ENCODE measurements at regions not wholly inside any gene's neighbourhood (a gene's known extent, or its start where the extent isn't known, plus 50 kb on each side); places are given as distances from the start of the nearest gene placed in this dataset.
"Not testable (repeated sequence)": the region's sequence is repeated elsewhere in the genome, so short reads cannot be mapped to it uniquely, and the experiment has no call there.

DNA sequence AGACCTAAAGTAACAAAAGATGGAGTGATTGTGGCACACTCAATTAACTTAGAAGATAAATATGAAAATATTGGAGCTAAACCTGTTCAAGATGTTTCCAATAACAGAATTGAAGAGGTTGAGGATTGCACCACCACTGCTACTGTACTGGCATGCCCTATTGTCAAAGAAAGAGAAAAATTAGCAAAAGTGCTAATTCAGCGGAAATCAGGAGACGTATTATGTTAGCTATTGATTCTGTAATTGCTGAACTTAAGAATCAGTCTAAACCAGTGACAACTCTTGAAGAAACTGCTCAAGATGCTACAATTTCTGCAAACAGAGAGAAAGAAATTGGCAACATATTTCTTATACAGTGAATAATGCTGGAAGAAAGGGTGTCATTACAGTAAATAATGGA is 754.4 kb downstream of the CDH18 start:
- DNase-seq (ENCODE audit: low spot score) = no peak

DNA sequence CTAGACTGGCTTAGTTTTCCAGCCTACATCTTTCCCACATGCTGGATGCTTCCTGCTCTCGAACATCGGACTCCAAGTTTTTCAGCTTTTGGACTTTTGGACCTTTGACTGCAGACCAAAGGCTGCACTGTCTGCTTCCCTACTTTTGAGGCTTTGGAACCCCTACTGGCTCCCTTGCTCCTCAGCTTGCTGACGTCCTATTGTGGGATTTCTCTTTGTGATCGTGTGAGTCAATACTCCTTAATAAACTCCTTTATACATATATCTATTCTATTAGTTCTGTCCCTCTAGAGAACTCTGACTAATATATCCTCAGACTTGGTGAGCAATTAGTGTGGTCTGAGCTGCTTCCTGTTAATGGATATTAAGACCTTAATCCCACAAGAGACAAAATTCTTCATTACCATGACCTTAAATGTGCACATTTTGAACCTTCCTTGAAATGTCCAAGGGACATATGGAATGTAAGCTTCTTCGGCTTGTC is 752.9 kb downstream of the CDH18 start:
- no peak for DNase-seq (ENCODE audit: low spot score)

DNA sequence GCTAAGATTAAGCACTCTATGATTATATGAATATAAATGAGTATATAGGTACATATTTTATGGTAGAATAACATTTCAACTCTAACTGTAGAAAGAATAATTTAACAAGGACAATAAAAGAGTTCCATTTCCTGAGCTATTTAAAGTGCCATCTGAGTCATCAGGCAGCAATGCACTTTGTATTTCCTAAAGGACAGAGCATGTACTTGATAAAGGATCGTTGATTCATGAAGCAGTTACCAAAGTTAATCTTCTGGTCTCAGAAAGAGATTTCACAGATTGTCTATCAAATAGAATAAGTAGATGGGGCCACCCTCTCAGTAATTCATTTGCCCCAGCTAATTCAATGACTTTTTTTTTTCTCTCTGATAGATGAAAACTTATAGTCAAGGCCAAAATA is 747.8 kb downstream of the CDH18 start:
- DNase-seq (ENCODE audit: low spot score) = no peak

DNA sequence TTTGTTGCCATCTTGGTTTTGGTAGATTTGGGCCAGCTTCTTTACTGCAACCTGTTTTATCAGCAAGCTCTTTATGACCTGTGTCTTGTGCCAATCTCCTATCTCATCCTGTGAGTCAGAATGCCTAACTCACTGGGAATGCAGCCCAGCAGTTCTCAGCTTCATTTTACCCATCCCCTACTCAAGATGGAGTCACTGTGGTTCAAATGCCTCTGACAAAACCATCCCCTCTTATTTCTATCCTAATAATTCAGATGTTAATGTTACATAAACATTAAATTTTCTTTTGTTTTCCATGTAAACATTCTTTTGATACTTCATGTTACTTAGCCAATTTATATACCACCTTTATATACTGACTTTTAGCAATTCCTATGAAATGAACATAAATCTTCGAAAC is 746.3 kb downstream of the CDH18 start:
- DNase-seq (ENCODE audit: low spot score) = no peak

DNA sequence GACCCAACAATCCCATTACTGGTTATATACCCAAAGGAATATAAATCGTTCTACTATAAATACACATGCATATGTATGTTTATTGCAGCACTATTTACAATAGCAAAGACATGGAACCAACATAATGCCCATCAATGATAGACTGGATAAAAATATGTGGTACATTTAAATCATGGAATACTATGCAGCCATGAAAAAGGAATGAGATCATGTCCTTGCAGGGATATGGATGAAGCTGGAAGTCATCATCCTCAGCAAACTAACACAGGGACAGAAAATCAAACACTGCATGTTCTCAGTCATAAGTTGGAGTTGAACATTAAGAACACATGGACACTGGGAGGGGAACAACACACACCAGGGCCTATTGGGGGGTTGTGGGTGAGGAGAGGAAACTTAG is 741.8 kb downstream of the CDH18 start:
- not testable (repeated sequence) for DNase-seq (ENCODE audit: low spot score)

DNA sequence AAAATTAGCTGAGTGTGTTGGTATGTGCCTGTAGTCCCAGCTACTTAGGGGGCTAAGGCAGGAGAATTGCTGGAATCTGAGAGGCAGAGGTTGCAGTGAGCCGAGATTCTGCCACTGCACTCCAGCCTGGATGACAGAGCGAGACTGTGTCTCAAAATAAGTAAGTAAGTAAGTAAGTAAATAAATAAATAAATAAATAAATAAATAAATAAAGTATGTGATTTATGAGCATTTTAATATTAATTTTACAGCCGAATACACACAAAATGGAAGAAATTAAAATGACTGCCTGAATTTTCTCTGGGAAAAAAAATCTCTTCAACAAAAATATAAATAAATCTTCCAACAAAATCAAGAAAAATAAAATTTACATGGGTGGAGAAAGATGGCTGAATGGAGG is 740.7 kb downstream of the CDH18 start:
- DNase-seq (ENCODE audit: low spot score) = no peak

DNA sequence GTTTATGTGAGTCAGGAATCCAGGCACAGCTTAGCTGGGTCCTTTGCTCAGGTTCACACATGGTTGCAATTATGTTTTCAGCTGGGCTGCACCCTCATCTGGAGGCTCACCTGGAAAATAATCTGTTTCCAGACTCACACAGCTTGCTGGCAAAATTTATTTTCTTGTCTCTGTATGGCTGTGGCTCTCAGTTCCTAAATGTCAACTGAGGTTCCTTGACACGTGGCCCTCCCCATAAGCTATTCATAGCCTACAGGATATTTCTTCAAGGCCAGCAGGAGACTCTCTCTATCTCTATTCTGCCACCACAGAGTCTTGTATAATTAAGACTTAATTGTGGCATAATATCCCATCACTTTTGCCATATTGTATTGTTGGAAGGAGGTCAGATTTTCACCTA is 732.0 kb downstream of the CDH18 start:
- DNase-seq (ENCODE audit: low spot score) = no peak

DNA sequence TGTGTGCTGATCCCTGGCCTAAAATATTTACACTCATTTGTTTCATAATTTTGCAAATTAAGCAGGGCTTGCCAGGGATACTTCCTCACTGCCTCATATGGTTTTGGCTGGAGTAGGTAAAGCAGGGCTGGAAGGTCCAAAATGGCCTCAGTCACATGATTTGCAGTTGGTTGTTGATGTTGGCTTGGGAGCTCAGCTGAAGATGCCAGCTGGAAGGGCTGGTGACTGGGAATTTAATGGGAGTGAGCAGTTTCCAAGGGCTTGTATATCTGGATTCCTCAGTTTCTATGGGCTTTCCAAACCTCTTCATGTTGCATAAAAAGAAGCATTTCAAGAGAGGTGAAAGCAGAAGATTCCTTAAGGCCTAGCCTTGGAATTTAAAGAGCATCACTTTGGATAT is 729.3 kb downstream of the CDH18 start:
- no peak for DNase-seq (ENCODE audit: low spot score)

DNA sequence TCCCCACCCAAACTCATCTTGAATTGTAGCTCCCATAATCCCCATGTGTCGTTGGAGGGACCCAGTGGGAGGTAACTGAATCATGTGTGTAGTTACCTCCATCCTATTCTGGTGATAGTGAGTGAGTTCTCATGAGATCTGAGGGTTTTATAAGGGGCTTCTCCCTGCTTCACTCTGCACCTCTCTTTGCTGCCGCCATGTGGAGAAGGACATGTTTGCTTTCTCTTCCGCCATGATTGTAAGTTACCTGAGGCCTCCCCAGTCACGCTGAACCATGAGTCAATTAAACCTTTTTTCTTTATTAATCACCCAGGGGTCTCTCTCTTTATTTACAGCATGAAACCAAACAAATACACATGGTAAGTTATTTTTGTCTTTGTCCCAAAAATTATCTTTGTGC is 726.1 kb downstream of the CDH18 start:
- DNase-seq (ENCODE audit: low spot score) = no peak

DNA sequence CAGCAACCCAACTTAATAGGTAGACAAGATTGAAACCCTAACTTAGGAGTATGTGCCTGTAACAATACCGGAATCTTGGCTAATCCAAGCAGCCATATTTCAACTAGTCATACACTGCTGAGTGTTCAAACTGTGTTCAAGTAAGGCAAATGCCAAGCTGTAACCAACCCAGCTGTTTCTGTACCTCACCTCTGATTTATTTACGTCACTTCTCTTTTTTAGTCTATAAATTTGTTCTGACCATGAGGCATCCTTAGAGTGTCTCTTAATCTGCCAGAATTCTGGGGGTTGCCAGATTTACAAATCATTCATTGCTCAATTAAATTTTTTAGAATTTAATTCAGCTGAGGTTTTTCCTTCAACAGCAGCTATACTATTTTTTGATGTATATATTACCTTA is 723.2 kb downstream of the CDH18 start:
- DNase-seq (ENCODE audit: low spot score) = no peak

DNA sequence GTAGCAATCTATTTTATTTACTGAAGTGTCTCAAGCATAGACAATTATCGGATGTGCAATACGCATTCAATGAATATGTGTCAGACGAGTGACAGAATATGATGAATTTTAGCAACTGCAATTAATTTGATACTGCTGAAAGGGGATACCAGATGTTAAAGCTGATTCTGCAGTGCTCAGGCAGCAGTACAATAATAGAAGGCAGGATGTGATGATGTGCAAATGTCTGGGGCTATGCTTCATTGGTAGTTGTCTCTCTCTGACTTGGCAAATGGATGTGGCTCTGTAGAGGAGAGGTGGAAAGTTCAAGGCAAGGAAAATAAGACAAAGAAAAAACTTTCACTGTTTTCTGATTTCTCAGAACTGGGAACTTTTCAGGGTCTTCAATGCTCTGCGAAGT is 721.2 kb downstream of the CDH18 start:
- DNase-seq (ENCODE audit: low spot score) = no peak

DNA sequence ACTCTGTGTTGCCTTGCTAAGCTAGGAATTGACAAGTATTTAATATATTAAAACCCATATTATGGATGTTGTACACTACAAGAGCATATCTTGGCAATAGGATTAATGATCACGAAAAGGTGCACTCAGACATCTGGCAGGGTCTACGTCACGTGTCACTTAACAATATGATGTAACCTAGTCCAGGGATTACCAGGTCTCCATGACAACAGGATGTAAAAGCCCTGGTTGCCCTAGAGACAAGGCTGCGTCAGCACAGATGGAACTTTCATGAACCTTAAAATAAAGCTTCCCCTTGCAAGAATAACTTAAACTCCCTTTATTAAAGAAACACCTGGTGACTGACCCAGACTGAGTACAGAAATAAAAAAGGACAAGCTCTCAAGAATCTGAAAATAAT is 717.8 kb downstream of the CDH18 start:
- DNase-seq (ENCODE audit: low spot score) = no peak

DNA sequence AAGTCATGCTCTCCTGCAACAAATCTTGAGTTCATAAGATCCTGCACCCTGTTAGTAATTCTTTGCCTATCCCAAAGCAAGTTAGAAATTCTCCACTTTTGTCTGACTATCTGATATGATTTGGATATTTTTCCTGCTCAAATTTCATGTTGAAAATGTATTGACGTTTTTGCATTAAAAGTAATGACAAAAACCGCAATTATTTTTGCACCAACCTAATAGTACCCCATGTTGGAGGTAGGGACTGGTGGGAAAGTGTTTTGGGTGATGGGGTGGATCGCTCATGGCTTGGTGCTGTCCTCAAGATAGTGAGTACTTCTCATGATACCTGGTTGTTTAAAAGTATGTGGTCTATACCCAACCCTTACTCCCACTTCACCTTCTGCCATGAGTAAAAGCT is 713.4 kb downstream of the CDH18 start:
- no peak for DNase-seq (ENCODE audit: low spot score)

DNA sequence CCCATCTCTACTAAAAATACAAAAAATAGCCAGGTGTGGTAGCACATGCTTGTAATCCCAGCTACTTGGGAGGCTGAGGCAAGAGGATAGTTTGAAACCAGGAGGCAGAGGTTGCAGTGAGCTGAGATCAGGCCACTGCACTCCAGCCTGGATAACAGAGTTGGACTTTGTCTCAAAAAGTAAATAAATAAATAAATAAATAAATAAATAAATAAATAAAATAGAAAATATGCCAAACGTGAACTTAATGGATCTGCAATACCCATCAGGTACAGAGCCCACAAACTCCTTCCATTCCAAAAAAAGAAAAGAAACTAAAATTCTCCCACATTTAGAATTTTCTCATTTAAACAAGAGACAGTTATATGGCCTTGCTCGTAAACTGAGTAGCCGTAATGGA is 702.7 kb downstream of the CDH18 start:
- DNase-seq (ENCODE audit: low spot score) = no peak

DNA sequence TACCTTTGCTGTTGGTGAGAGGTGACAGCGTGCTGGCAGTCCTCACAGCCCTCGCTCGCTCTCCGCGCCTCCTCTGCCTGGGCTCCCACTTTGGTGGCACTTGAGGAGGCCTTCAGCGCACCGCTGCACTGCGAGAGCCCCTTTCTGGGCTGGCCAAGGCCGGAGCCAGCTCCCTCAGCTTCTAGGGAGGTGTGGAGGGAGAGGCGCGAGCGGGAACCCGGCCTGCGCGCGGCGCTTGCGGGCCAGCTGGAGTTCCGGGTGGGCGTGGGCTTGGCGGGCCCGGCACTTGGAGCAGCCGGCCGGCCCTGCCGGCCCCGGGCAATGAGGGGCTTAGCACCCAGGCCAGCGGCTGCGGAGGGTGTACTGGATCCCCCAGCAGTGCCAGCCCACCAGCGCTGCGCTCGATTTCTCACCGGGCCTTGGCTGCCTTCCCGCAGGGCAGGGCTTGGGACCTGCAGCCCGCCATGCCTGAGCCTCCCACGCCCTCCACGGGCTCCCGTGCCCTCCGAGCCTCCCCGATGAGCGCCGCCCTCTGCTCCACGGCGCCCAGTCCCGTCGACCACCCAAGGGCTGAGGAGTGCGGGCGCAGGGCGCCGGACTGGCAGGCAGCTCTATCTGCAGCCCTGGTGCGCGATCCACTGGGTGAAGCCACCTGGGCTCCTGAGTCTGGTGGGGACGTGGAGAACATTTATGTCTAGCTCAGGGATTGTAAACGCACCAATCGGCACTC is 700.3 kb downstream of the CDH18 start:
- DNase-seq (ENCODE audit: low spot score) = not testable (repeated sequence)

DNA sequence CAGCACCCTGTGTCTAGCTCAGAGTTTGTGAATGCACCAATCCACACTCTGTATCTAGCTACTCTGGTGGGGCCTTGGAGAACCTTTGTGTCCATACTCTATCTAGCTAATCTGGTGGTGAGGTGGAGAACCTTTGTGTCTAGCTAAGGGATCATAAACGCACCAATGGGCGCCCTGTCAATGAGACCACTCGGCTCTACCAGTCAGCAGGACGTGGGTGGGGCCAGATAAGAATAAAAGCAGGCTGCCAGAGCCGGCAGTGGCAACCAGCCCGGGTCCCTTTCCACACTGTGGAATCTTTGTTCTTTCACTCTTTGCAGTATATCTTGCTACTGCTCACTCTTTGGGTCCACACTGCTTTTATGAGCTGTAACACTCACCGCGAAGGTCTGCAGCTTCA is 699.7 kb downstream of the CDH18 start:
- not testable (repeated sequence) for DNase-seq (ENCODE audit: low spot score)

DNA sequence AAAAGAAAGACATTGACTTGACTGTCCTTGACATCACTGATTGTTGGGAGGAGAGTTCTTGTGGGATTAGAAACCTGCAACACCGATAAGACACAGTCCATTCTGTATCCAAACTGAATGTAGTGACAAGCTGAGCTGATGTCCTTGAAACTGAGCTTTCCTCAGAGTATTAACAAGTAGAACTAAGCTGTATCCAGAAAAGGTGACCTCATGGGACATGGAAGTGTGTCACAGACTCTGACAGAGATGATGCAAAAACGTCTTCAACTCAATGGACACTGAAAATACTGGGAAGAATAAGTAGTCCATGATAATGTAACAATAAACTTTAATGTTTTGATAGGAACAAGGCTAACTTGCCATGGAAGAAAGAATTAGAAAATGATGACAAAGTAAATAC is 690.1 kb downstream of the CDH18 start:
- no peak for DNase-seq (ENCODE audit: low spot score)

DNA sequence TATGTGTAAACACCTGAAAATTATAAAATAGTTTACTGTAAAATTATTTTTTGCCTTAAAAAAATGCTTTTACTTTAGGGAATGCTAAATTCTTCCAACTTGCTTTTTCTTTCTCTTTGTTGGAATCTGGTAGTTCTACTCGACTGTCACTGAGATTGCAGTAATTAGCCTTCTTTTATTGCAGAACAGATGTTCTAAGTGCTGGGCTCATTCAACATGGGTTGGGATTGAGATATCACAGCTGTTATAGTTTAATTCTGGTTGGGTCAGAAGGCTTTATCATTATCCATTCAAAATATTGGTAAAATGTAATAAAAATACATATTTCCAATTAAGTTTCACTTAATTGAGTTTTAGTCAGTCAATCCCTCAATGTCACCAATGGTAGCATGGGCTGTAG is 686.7 kb downstream of the CDH18 start:
- DNase-seq (ENCODE audit: low spot score) = no peak

DNA sequence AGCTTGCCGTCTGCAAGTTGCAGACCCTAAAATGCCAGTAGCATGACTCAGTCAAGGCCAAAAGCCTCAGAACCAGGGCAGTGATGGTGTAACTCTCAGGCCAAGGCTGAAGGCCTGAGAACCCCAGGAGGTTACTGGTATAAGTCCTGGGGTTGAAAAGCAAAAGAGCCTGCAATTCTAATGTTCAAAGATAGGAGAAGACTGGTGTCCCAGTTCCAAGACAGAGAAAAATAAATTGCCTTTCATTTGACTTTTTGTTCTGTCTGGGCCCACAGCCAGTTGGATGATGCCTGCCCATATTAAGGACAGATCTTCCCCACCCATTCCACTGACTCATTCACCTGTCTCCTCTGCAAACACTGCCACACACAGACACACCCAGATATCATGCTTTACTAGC is 673.2 kb downstream of the CDH18 start:
- DNase-seq (ENCODE audit: low spot score) = no peak

DNA sequence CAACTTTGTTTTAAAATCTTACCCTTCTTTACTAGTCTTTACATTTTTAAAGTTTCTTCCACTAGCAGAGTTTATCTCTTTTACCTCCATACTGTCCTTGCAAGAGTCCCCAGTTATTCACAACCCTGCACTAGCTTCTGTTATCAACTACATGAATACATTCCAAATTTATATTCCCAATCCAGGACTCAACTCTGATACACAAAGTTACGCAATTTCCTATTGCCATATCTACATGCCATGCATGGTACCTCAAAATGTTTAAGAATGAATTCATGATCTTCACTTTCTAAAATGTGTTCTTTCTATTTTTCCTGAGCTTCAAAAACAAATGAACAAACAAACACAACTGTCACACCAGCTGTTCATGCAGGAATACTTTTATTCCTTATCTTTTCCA is 668.7 kb downstream of the CDH18 start:
- no peak for DNase-seq (ENCODE audit: low spot score)

DNA sequence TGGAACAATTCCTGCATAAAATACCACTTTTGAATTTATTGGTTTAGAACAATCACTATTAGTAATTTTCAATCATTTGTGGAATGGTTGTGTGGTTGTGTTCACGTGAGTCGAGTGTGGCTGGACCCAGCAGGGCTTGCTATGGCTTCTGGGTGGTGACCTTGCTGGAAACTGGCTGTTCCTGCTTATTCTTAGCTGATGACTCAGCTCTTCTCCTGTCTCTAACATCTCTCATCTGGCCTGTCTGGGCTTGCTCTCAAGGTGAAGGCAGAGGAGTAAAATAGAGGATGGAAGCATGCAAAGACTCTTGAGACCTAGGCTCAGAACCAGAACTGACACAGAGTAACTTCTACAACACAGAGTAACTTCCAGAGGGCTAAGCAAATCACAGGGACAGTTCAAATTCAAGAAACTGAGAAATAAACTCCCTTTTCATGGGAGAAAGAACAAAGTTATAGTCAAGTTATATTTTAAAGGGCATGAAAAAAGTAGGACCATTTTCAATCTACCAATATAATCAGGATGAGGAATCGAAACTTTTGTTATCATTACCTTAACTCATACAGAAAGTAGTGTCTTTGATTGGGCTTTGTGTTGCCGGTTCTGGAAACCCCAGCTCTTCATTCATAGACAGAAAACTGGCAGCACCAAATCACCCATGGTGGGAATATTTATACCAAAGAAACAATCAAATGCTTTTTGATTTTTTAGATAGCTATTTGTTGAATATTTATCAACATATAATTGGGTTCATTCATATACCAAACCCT is 665.1 kb downstream of the CDH18 start:
- DNase-seq (ENCODE audit: low spot score) = peak; percentile 2

DNA sequence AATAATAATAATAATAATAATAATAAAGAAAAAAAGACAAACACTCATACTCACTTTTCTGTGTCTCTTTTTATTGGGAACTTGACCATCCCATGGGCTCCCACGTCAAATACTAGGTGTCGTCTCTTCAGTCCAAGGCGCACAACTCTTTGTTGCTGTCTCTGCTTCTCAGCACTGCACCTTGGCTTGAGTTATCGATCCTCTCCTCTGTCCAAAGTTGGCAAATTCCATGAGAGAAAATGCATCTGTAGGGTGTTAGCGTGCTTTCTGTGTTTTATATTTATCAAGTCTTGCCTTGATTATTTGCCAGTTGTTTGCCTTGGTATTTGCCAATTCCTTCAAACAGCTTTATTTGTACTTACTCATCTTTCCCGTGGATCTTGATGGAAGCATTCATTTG is 653.7 kb downstream of the CDH18 start:
- no peak for DNase-seq (ENCODE audit: low spot score)

DNA sequence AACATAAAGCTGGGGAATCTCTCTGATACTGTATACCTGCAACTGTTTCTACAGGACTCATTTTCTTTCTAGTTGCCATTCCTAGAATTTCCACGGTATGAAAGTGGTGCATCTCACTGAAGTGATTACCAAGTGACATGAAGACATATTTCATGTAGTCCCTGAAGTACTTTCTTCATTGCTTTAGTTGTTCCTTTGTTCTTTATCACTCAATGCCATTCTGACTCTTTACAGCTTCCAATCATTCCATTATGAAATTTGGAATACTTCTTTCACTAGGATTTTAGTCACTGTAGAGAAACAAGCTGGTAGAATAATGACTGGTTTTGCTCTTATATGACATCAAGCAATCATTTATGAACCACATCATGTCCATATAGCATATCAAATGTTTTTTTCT is 645.1 kb downstream of the CDH18 start:
- no peak for DNase-seq (ENCODE audit: low spot score)

DNA sequence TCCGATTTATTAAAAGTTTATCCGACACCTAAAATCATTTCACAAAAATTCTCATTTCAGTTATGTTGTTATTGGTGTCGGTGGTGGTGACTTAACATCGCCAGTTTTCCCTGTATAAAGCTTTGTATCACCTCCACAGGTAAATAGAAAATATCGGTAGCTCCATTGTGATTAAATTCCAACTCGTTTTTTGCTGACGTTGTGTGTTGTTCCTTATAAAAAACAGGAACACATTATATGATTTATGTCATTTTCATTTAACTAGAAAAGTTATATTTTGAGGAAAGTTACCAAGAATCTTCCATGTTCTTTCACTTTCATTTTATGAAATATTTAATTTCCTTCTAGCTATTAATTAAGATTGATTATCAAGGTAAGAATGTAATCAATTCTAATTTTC is 635.9 kb downstream of the CDH18 start:
- no peak for DNase-seq (ENCODE audit: low spot score)

Measured in GM03348 (cell line).